ENCODE measurements at regions not wholly inside any gene's neighbourhood (a gene's known extent, or its start where the extent isn't known, plus 50 kb on each side); places are given as distances from the start of the nearest gene placed in this dataset.

- TF ChIP-seq CTCF (conservative IDR thresholded peaks at IDR 0.05; ENCODE audit: low read length) (no peak), EZH2phosphoT487 (IDR thresholded peaks at IDR 0.05; ENCODE audit: borderline replicate concordance) (no peak)
Measured at GRCh38 chr13:31441800-31442510, 242.2 kb downstream of the B3GLCT start.

All from Loucy (cell line).